Suprapubic skin (tissue), 4 donors: ENCODE measurements at regions not wholly inside any gene's neighbourhood (a gene's known extent, or its start where the extent isn't known, plus 50 kb on each side); places are given as distances from the start of the nearest gene placed in this dataset.

ENCODE experiments used
- EP300 ChIP-seq: sonication (generic); formaldehyde crosslinking; IDR thresholded peaks from one replicate; pipeline ENCODE4 v1.6.1; 2017; ENCODE audit warnings: antibody characterized with exemption
- POLR2AphosphoS5 ChIP-seq, 3 donors: sonication (generic); formaldehyde crosslinking; IDR thresholded peaks; one replicate each; pipeline ENCODE4 v1.6.1; 2017; ENCODE audit warnings: antibody characterized with exemption in 3 of 3
- TF ChIP-seq, protein P1 (sequence below), 2 donors: fragments of 200-600 bp in 1 of 2; fragments of 450-650 bp in 1 of 2; sonication (generic) in 1 of 2; IDR thresholded peaks; one replicate each; pipeline ENCODE4 v1.5.1; 2016 to 2019; ENCODE audit warnings: antibody characterized with exemption in 2 of 2, mild to moderate bottlenecking in 1 of 2, moderate library complexity in 1 of 2

DNA sequence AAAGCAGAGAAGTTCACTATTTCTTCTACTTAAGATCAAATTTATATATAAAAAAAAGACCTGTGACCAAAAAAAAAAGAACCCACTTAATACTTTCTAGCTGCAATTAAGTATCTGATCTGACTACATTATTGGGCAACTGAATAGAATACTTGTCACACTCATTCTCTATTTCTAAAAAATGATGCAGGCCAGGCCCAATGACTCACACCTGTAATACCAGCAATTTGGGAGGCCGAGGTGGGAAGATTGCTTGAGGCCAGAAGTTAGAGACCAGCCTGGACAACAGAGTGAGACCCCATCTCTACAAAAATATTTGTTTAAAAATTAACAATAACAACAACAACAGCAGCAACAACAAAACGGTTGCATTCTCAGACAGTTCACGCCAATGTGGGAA is 108.8 kb upstream of the BMP2K start:
- TF ChIP-seq EP300 (no peak), POLR2AphosphoS5 (IDR thresholded peaks at IDR 0.05) (no peak)
- TF ChIP-seq, protein P1, sequence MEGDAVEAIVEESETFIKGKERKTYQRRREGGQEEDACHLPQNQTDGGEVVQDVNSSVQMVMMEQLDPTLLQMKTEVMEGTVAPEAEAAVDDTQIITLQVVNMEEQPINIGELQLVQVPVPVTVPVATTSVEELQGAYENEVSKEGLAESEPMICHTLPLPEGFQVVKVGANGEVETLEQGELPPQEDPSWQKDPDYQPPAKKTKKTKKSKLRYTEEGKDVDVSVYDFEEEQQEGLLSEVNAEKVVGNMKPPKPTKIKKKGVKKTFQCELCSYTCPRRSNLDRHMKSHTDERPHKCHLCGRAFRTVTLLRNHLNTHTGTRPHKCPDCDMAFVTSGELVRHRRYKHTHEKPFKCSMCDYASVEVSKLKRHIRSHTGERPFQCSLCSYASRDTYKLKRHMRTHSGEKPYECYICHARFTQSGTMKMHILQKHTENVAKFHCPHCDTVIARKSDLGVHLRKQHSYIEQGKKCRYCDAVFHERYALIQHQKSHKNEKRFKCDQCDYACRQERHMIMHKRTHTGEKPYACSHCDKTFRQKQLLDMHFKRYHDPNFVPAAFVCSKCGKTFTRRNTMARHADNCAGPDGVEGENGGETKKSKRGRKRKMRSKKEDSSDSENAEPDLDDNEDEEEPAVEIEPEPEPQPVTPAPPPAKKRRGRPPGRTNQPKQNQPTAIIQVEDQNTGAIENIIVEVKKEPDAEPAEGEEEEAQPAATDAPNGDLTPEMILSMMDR (IDR thresholded peaks at IDR 0.05) = no peak
